ENCODE measurements at regions not wholly inside any gene's neighbourhood (a gene's known extent, or its start where the extent isn't known, plus 50 kb on each side); places are given as distances from the start of the nearest gene placed in this dataset.

DNA sequence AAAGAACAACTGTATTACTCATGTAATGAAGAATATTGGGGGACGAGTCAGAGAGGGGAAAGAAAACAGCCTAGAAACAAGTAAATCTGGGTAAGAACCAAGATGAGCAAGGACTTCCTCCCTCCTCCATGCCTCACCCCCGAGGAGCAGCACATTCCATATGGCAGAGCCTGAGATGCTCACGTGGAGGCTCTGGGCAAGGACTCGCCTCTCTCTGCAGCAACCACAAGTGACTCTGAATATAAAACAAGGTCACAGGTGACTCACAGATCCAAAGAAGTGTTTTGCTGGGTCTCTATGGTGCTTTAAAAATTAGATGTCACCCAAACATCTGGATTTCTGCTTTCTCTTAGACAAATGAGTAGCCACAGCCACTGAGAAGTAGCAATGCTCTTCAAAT is 453.0 kb upstream of the SULF2 start:
- no peak for DNase-seq (ENCODE audit: low read depth)
- H3K4me3 ChIP-seq (ENCODE audit: low read depth, low read length) = no peak overlapping the region
- no peak for TF ChIP-seq POLR2A (IDR thresholded peaks at IDR 0.05; ENCODE audit: extremely low read depth, insufficient read length)
- TF ChIP-seq, protein P1, sequence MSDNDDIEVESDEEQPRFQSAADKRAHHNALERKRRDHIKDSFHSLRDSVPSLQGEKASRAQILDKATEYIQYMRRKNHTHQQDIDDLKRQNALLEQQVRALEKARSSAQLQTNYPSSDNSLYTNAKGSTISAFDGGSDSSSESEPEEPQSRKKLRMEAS (IDR thresholded peaks at IDR 0.05; ENCODE audit: low read depth, low read length) = no peak
- TF ChIP-seq CTCF (IDR thresholded peaks at IDR 0.05; ENCODE audit: low read depth, low read length) = no peak
- no peak for TF ChIP-seq MYC (IDR thresholded peaks at IDR 0.05; ENCODE audit: low read depth, low read length)

DNA sequence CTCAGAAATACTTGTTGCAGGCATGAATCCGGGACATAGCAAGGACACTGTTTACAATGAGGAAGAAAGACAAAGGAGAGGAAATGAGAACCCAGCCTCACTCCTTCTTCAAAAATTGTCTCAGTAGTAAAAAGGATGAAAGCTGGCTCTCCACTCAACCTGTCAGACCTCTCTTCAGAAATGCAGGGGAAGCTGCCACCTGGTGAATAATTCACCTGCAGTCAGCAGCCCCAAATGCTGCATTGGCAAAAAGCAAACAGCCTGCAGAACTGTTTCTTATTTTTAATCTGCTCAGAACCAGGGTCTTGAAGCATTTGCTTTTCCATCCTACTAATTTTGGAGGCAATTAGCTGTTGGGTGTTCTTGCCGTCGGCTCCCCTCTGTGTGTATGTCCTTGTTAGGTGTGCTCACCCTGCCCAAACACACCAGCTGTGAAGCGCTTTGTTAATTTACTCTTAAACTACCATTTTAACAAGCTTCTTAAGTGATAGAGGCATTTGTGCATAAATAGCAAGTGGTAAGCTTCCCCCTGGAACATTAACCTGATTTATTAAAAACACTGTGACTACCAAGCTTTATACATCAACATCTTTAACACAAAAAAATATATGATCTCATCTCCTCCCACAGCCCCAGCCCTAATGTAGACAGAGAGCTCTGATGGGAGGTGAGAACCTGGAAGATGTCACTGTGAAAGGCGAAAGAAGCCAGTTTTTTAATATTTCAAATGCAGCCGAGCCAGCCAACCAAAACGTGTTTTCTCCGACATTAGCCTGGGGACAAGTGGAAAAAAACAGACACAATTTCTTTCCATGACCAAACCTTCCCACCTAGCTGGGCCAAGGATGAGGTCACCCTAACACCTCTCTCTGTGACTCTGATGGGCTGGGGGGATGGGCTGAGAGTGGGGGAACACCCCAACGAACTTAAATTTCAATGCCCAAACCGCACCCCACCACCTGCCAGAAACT is 451.0 kb upstream of the SULF2 start:
- DNase-seq (ENCODE audit: low read depth) = no peak
- no peak overlapping the region for H3K4me3 ChIP-seq (ENCODE audit: low read depth, low read length)
- no peak for TF ChIP-seq CTCF (IDR thresholded peaks at IDR 0.05; ENCODE audit: low read depth, low read length)
- no peak for TF ChIP-seq MYC (IDR thresholded peaks at IDR 0.05; ENCODE audit: low read depth, low read length)
- no peak for TF ChIP-seq POLR2A (IDR thresholded peaks at IDR 0.05; ENCODE audit: extremely low read depth, insufficient read length)
- TF ChIP-seq, protein P1 (IDR thresholded peaks at IDR 0.05; ENCODE audit: low read depth, low read length) = no peak

DNA sequence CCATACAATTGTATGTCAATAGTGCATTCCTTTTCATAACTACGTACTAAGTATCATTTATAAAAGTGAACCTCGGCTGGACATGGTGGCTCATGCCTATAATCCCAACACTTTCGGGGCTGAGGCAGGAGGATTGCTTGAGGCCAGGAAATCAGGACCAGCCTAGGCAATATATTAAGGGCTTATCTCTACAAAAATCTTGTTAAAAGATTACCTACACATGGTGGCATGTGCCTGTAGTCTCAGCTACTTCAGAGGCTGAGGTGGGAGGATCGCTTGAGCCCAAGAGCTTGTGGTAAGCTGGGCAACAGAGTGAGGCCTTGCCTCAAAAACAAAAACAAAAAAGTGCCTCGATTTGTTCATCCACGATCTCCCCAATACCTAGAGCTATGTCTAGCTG is 449.7 kb upstream of the SULF2 start:
- no peak overlapping the region for H3K4me3 ChIP-seq (ENCODE audit: low read depth, low read length)
- TF ChIP-seq MYC (IDR thresholded peaks at IDR 0.05; ENCODE audit: low read depth, low read length) (no peak), CTCF (IDR thresholded peaks at IDR 0.05; ENCODE audit: low read depth, low read length) (no peak), POLR2A (IDR thresholded peaks at IDR 0.05; ENCODE audit: extremely low read depth, insufficient read length) (no peak)
- TF ChIP-seq, protein P1 (IDR thresholded peaks at IDR 0.05; ENCODE audit: low read depth, low read length) = no peak
- DNase-seq (ENCODE audit: low read depth) = no peak

DNA sequence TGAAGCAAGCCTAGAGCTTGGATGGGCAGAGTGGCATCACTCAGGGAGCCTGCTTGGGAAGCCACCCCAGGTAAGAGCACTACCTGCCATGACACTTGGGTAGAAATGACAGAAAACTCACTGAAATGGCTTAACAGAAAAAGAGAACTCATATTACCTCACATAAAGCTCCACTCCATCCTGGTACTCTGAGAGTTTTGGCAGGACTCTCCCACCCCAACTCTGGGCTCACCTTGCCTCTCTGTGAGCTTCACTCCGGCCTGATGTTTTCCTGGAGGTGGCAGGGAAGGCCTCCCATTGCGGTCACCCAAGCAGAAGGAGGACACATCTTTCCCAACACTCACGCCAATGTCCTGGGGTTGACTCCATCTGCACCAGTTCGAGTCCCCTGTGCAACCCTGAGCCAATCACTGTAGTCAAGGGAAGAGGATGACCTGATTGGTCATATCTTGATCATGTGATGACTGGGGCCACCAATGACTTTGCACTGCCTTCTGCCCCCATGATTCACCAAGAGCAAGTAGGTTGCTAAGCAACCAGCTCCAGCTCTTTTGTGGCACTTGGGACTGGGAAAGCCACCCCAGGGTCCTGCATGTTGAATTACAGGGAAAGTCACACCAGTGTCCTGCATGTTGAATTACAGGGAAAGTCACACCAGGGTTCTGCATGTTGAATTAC is 446.1 kb upstream of the SULF2 start:
- no peak overlapping the region for H3K4me3 ChIP-seq (ENCODE audit: low read depth, low read length)
- TF ChIP-seq MYC (IDR thresholded peaks at IDR 0.05; ENCODE audit: low read depth, low read length) = no peak
- TF ChIP-seq, protein P1 (IDR thresholded peaks at IDR 0.05; ENCODE audit: low read depth, low read length) = no peak
- no peak for TF ChIP-seq POLR2A (IDR thresholded peaks at IDR 0.05; ENCODE audit: extremely low read depth, insufficient read length)
- no peak for DNase-seq (ENCODE audit: low read depth)

GRCh38 chr20:48230216-48230615 is 444.9 kb upstream of the SULF2 start:
- no peak overlapping the region for H3K4me3 ChIP-seq (ENCODE audit: low read depth, low read length)
- DNase-seq (ENCODE audit: low read depth) = no peak
- TF ChIP-seq POLR2A (IDR thresholded peaks at IDR 0.05; ENCODE audit: extremely low read depth, insufficient read length) = no peak
- TF ChIP-seq, protein P1 (IDR thresholded peaks at IDR 0.05; ENCODE audit: low read depth, low read length) = no peak
- TF ChIP-seq CTCF (IDR thresholded peaks at IDR 0.05; ENCODE audit: low read depth, low read length) = no peak
- no peak for TF ChIP-seq MYC (IDR thresholded peaks at IDR 0.05; ENCODE audit: low read depth, low read length)

DNA sequence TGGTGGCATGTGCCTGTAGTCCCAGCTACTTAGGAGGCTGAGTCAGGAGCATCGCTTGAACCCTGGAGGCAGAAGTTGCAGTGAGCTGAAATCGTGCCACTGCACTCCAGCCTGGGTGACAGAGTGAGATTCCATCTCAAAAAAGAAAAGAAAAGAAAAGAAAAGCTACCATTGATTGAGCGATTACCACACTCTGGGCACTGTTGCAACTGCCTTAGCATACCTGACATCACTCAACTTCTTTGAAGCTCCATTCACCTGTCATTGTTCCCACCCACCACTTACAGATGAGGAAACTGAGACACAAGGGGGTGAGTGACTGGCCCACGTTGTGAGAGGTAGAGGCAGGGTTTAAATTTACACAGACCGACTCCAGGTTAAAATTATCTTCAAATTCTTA is 442.1 kb upstream of the SULF2 start:
- TF ChIP-seq, protein P1 (IDR thresholded peaks at IDR 0.05; ENCODE audit: low read depth, low read length) = no peak
- TF ChIP-seq CTCF (IDR thresholded peaks at IDR 0.05; ENCODE audit: low read depth, low read length) (no peak), POLR2A (IDR thresholded peaks at IDR 0.05; ENCODE audit: extremely low read depth, insufficient read length) (no peak), MYC (IDR thresholded peaks at IDR 0.05; ENCODE audit: low read depth, low read length) (no peak)
- H3K4me3 ChIP-seq (ENCODE audit: low read depth, low read length) = no peak overlapping the region
- no peak for DNase-seq (ENCODE audit: low read depth)
